HEK293 (cell line): ENCODE measurements at regions not wholly inside any gene's neighbourhood (a gene's known extent, or its start where the extent isn't known, plus 50 kb on each side); places are given as distances from the start of the nearest gene placed in this dataset.
A peak's percentile ranks its signal among the peaks of the same experiment; 100 is the strongest.

Source experiments
- CTCF ChIA-PET: fragments of 350-600 bp; formaldehyde crosslinking; extraction: SDS; loops from one replicate; lab custom pipeline; 2021; ENCODE audit warnings: antibody characterized with exemption; lab: Yijun Ruan, JAX
- POLR2A ChIA-PET: fragments of 300-600 bp; formaldehyde crosslinking; extraction: SDS; loops from one replicate; lab custom pipeline; 2020; ENCODE audit warnings: antibody characterized with exemption, inconsistent platforms; lab: Yijun Ruan, JAX
- H3K27ac ChIP-seq: fragments of 200-500 bp; sonication (Bioruptor generic); 2 replicates; pipeline ENCODE4 v1.5.1; 2014; ENCODE audit warnings: low read depth, low read length, control low read depth, inconsistent platforms; ENCODE audit errors: extremely low read depth
- H3K36me3 ChIP-seq, 2 experiments: fragments of 200-500 bp in 1 of 2; sonication (Bioruptor generic) in 1 of 2; 1 replicate in 1 of 2; 2 replicates in 1 of 2; pipeline ENCODE4 v1.5.1; 2014 to 2017; ENCODE audit warnings: inconsistent platforms in 2 of 2, low read length in 2 of 2; ENCODE audit not compliant: control insufficient read depth in 2 of 2, insufficient read depth in 1 of 2
- H3K4me1 ChIP-seq: fragments of 200-500 bp; sonication (Bioruptor generic); 2 replicates; pipeline ENCODE4 v1.5.1; 2014; ENCODE audit warnings: mild to moderate bottlenecking, low read length, inconsistent platforms; ENCODE audit not compliant: control insufficient read depth, insufficient read depth
- H3K4me3 ChIP-seq: 2 replicates; pipeline ENCODE4 v1.5.1; 2011; ENCODE audit warnings: low read depth, mild to moderate bottlenecking, control low read depth, low read length, moderate library complexity
- H3K9me3 ChIP-seq: fragments of 200-500 bp; sonication (Bioruptor generic); 2 replicates; pipeline ENCODE4 v1.5.1; 2014; ENCODE audit warnings: low read depth, low read length, inconsistent platforms; ENCODE audit not compliant: control insufficient read depth, insufficient read depth
- FEZF1 ChIP-seq: fragments of 450-650 bp; formaldehyde crosslinking; IDR thresholded peaks from 2 replicates; pipeline ENCODE4 v1.5.1; 2016; ENCODE audit warnings: missing biosample characterization, missing genetic modification characterization
- KLF7 ChIP-seq: fragments of 450-650 bp; formaldehyde crosslinking; IDR thresholded peaks from 2 replicates; pipeline ENCODE4 v1.5.1; 2016; ENCODE audit warnings: missing biosample characterization, missing genetic modification characterization, borderline replicate concordance
- WT1 ChIP-seq: fragments of 450-650 bp; formaldehyde crosslinking; IDR thresholded peaks from 2 replicates; pipeline ENCODE4 v1.5.1; 2016; ENCODE audit warnings: missing biosample characterization, missing genetic modification characterization
- YY2 ChIP-seq: fragments of 450-650 bp; formaldehyde crosslinking; IDR thresholded peaks from 2 replicates; pipeline ENCODE4 v1.5.1; 2016; ENCODE audit warnings: missing biosample characterization, missing genetic modification characterization
- ZBTB20 ChIP-seq: fragments of 450-650 bp; formaldehyde crosslinking; IDR thresholded peaks from 2 replicates; pipeline ENCODE4 v1.5.1; 2016; ENCODE audit warnings: missing biosample characterization, missing genetic modification characterization
- ZBTB48 ChIP-seq: fragments of 450-650 bp; formaldehyde crosslinking; IDR thresholded peaks from 2 replicates; pipeline ENCODE4 v1.5.1; 2016; ENCODE audit warnings: missing biosample characterization, missing genetic modification characterization
- ZBTB7A ChIP-seq: fragments of 450-650 bp; formaldehyde crosslinking; IDR thresholded peaks from 2 replicates; pipeline ENCODE4 v1.5.1; 2016; ENCODE audit warnings: low read depth, missing biosample characterization, missing genetic modification characterization
- ZNF223 ChIP-seq: fragments of 450-650 bp; formaldehyde crosslinking; IDR thresholded peaks from 2 replicates; pipeline ENCODE4 v1.5.1; 2016; ENCODE audit warnings: missing biosample characterization, missing genetic modification characterization
- ZNF529 ChIP-seq: fragments of 450-650 bp; formaldehyde crosslinking; IDR thresholded peaks from 2 replicates; pipeline ENCODE4 v1.5.1; 2017; ENCODE audit warnings: missing genetic modification characterization, missing biosample characterization; ENCODE audit not compliant: insufficient replicate concordance
- ZSCAN16 ChIP-seq: fragments of 450-650 bp; formaldehyde crosslinking; IDR thresholded peaks from 2 replicates; pipeline ENCODE4 v1.5.1; 2016; ENCODE audit warnings: missing biosample characterization, missing genetic modification characterization
- TF ChIP-seq, protein P1 (sequence below): fragments of 450-650 bp; formaldehyde crosslinking; IDR thresholded peaks from 2 replicates; pipeline ENCODE4 v1.5.1; 2016; ENCODE audit warnings: missing biosample characterization, missing genetic modification characterization
- TF ChIP-seq, protein P2 (sequence below): fragments of 450-650 bp; formaldehyde crosslinking; IDR thresholded peaks from 2 replicates; pipeline ENCODE4 v1.5.1; 2017; ENCODE audit warnings: missing biosample characterization, missing genetic modification characterization

DNA sequence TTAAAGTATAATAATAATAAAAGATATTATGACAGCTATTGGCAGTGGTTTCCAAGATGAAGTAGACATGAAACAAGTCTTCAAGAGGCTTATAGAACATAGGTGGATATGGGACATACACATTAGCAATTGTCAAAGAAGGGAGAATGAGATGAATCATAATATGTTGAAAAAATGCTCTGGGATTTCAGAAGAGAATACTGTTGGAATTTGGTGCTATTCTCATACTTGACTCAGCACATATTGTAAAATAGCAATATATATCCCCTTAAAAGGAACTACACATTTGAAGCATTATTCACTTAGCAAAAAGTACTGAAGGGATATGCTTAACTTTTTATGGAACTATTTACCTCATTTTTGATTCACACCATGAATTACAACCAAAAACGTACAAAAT, 577.2 kb upstream of the PCDH15 start:
- no peaks in the 10 kb centered on the region for H3K36me3 ChIP-seq
- H3K27ac ChIP-seq: no peak overlapping the region
- H3K9me3 ChIP-seq: no peaks in the 10 kb centered on the region
- TF ChIP-seq, protein P1, sequence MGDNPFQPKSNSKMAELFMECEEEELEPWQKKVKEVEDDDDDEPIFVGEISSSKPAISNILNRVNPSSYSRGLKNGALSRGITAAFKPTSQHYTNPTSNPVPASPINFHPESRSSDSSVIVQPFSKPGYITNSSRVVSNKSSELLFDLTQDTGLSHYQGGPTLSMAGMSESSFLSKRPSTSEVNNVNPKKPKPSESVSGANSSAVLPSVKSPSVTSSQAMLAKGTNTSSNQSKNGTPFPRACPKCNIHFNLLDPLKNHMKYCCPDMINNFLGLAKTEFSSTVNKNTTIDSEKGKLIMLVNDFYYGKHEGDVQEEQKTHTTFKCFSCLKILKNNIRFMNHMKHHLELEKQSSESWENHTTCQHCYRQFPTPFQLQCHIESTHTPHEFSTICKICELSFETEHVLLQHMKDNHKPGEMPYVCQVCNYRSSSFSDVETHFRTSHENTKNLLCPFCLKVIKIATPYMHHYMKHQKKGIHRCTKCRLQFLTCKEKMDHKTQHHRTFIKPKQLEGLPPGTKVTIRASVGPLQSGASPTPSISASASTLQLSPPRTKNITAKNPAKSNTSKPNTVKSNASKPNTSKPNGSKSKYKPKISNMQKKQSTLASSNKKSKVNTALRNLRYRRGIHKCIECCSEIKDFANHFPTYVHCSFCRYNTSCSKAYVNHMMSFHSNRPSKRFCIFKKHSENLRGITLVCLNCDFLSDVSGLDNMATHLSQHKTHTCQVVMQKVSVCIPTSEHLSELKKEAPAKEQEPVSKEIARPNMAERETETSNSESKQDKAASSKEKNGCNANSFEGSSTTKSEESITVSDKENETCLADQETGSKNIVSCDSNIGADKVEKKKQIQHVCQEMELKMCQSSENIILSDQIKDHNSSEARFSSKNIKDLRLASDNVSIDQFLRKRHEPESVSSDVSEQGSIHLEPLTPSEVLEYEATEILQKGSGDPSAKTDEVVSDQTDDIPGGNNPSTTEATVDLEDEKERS (tag by site-specific recombination): no peak
- TF ChIP-seq ZSCAN16 (tag by site-specific recombination) (no peak), ZBTB7A (tag by site-specific recombination) (no peak)
- TF ChIP-seq, all 188 proteins: peak for 0
- no peaks in the 10 kb centered on the region for H3K4me1 ChIP-seq
- ChIA-PET POLR2A (no interaction called here), CTCF (no interaction called here)
- no peak overlapping the region for H3K4me3 ChIP-seq

DNA sequence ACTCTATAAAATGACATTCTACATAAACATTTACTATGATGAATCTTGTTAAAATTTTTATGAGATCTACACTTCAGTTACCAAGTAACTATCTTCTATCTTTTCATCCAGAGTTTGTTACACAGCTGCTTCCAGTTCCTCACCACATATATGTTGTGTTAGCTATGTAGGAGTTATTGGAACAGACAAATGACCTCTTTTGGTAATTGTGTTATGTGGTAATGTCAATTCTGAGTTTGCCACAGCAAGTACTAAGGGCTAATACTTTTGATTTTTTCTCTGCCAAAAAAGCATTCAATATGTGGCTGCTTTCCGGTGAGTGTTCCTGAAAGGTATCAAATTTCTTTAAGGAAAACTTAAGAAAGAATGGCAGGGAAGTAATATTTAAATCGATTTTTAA, 573.9 kb upstream of the PCDH15 start:
- Histone ChIP-seq H3K9me3 (no peaks in the 10 kb centered on the region), H3K36me3 (no peaks in the 10 kb centered on the region), H3K4me1 (no peaks in the 10 kb centered on the region), H3K4me3 (no peak overlapping the region), H3K27ac (no peak overlapping the region)
- ChIA-PET CTCF (no interaction called here), POLR2A (no interaction called here)
- TF ChIP-seq YY2 (no peak), ZNF529 (tag by site-specific recombination) (no peak), KLF7 (no peak)

DNA sequence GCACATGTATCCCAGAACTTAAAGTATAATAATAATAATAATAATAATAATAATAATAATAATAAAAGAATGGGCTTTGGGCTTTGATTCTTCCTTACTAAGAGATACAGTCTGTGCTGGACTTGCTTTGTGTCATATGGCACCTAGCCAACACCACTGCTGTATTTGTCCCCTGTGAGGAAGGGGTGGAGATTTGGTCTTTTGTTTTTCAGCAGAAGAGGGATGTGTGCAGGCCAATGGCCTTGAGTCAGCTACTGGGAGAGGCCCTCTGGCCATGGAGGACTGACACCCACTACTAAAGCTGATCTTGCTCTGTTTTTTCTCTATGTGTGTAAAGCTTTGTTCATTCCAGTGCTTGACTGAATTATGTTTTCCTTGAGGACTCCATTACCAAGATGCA, 573.0 kb upstream of the PCDH15 start:
- POLR2A ChIA-PET: no interaction called here
- Histone ChIP-seq H3K4me1 (no peaks in the 10 kb centered on the region), H3K36me3 (no peaks in the 10 kb centered on the region), H3K4me3 (no peak overlapping the region), H3K9me3 (no peaks in the 10 kb centered on the region), H3K27ac (no peak overlapping the region)
- CTCF ChIA-PET: no interaction called here
- TF ChIP-seq ZBTB20 (tag by site-specific recombination): no peak

DNA sequence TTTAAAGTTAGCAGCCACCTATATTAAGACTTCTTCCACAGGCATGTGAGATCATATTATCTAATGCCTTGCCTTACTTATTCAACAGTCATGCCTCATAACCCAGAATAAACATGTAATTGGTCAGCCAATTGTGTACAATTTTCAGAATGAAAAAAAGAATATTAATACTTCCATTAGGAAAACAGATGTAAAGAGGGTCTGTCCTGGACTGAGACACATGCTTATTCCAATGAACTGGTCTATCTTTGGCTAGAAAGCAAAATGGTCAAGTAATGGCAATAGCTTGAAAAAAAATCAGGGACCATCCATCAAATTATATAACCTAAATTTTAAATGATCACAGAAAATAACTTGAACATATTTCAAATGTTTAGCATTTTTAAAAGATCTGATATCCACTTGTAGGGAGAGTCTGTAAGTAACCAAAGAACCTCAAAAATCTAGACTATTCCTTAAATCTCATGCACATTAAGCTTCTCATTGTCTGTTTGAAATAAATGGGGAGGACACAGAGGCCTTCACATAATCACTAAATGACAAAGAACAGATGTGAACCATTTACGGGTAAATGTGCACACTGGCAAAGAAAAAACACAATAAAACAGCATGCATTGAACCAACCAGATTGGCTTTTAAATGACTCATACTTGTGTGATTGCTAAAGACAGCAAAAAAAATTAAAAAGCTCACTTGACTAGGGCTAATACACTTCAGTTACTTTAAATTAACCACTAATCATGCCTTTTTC, 568.8 kb upstream of the PCDH15 start:
- ChIA-PET POLR2A (no interaction called here), CTCF (no interaction called here)
- no peaks in the 10 kb centered on the region for H3K9me3 ChIP-seq

More for the DNA sequence above, 568.8 kb upstream of the PCDH15 start:
- TF ChIP-seq WT1 (0 out of 2 replicates have a peak, but pooled peaks have one; percentile 23), ZNF223 (no peak), FEZF1 (tag by site-specific recombination) (peak; percentile 36; the same call in 1 of the 2 replicates), ZBTB48 (no peak)
- TF ChIP-seq, protein P2, sequence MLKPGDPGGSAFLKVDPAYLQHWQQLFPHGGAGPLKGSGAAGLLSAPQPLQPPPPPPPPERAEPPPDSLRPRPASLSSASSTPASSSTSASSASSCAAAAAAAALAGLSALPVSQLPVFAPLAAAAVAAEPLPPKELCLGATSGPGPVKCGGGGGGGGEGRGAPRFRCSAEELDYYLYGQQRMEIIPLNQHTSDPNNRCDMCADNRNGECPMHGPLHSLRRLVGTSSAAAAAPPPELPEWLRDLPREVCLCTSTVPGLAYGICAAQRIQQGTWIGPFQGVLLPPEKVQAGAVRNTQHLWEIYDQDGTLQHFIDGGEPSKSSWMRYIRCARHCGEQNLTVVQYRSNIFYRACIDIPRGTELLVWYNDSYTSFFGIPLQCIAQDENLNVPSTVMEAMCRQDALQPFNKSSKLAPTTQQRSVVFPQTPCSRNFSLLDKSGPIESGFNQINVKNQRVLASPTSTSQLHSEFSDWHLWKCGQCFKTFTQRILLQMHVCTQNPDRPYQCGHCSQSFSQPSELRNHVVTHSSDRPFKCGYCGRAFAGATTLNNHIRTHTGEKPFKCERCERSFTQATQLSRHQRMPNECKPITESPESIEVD (tag by site-specific recombination): 0 out of 2 replicates have a peak, but pooled peaks have one; percentile 20
- no peak overlapping the region for H3K4me3 ChIP-seq
- no peaks in the 10 kb centered on the region for H3K4me1 ChIP-seq
- no peak overlapping the region for H3K27ac ChIP-seq
- no peaks in the 10 kb centered on the region for H3K36me3 ChIP-seq
